Activated CD4-positive, alpha-beta T cell treated with anti-CD3 and anti-CD28 coated beads, Interleukin-2, amount 50 U/mL, for 4 hours (primary cell): ENCODE measurements at regions not wholly inside any gene's neighbourhood (a gene's known extent, or its start where the extent isn't known, plus 50 kb on each side); places are given as distances from the start of the nearest gene placed in this dataset.

Experiments used
- DNase-seq, 2 experiments: peaks; one replicate each; pipeline ENCODE4 v3.0.0-alpha.2; 2020

- DNase-seq, result no peak
These were observed 64.3 kb upstream of the MDFIC start for GRCh38 chr7:114857605-114858004.

- DNase-seq, result no peak
These were observed 62.4 kb upstream of the MDFIC start for GRCh38 chr7:114859477-114859876.

GRCh38 chr7:114860206-114860605 lies 61.7 kb upstream of the MDFIC start:
- DNase-seq, result no peak

GRCh38 chr7:114862406-114862805 lies 59.5 kb upstream of the MDFIC start:
- DNase-seq, result no peak

GRCh38 chr7:114864278-114864677 lies 57.6 kb upstream of the MDFIC start:
- DNase-seq, result no peak

GRCh38 chr7:114865564-114865963 lies 56.3 kb upstream of the MDFIC start:
- peak; percentile 54 to 66 for DNase-seq
